Amniotic epithelial cell (primary cell): ENCODE measurements at regions not wholly inside any gene's neighbourhood (a gene's known extent, or its start where the extent isn't known, plus 50 kb on each side); places are given as distances from the start of the nearest gene placed in this dataset.

Experiments
- DNase-seq: peaks from one replicate; pipeline ENCODE4 v3.0.0-alpha.2; 2010; ENCODE audit warnings: low read depth

GRCh38 chr12:105956662-105957457 is 181.9 kb downstream of the NUAK1 start:
- no peak for DNase-seq

- DNase-seq = peak; percentile 29
Measured at GRCh38 chr12:105960319-105961083, 178.3 kb downstream of the NUAK1 start.

GRCh38 chr12:105961821-105962671 is 176.7 kb downstream of the NUAK1 start:
- DNase-seq = no peak

GRCh38 chr12:105967038-105967776 is 171.5 kb downstream of the NUAK1 start:
- DNase-seq = no peak

- no peak for DNase-seq
Measured at GRCh38 chr12:105968025-105968424, 170.7 kb downstream of the NUAK1 start.

- DNase-seq = no peak
Measured at GRCh38 chr12:105970885-105971284, 167.9 kb downstream of the NUAK1 start.

- DNase-seq = no peak
Measured at GRCh38 chr12:105974738-105975137, 164.0 kb downstream of the NUAK1 start.

GRCh38 chr12:105975351-105975750 is 163.4 kb downstream of the NUAK1 start:
- DNase-seq = peak; percentile 75

- no peak for DNase-seq
Measured at GRCh38 chr12:105977236-105977635, 161.5 kb downstream of the NUAK1 start.

- peak; percentile 94 for DNase-seq
Measured at GRCh38 chr12:105977652-105978051, 161.1 kb downstream of the NUAK1 start.

GRCh38 chr12:105978276-105978675 is 160.5 kb downstream of the NUAK1 start:
- DNase-seq = peak; percentile 42

GRCh38 chr12:105978686-105979085 is 160.1 kb downstream of the NUAK1 start:
- DNase-seq = peak; percentile 51

GRCh38 chr12:105980085-105980484 is 158.7 kb downstream of the NUAK1 start:
- DNase-seq = no peak

- DNase-seq = no peak
Measured at GRCh38 chr12:105980533-105980932, 158.2 kb downstream of the NUAK1 start.

- DNase-seq = peak; percentile 24
Measured at GRCh38 chr12:105982022-105982421, 156.7 kb downstream of the NUAK1 start.

- peak; percentile 87 for DNase-seq
Measured at GRCh38 chr12:105983622-105984320, 155.0 kb downstream of the NUAK1 start.

- no peak for DNase-seq
Measured at GRCh38 chr12:105985383-105985782, 153.4 kb downstream of the NUAK1 start.

- peak; percentile 100 for DNase-seq
Measured at GRCh38 chr12:105986779-105987684, 151.7 kb downstream of the NUAK1 start.

- no peak for DNase-seq
Measured at GRCh38 chr12:105987685-105988035, 151.1 kb downstream of the NUAK1 start.
